Fibroblast of the aortic adventitia (primary cell): ENCODE measurements at regions not wholly inside any gene's neighbourhood (a gene's known extent, or its start where the extent isn't known, plus 50 kb on each side); places are given as distances from the start of the nearest gene placed in this dataset.

Experiments
- DNase-seq: peaks from one replicate; pipeline ENCODE4 v3.0.0-alpha.2; 2010; ENCODE audit warnings: low read depth
- H3K4me3 ChIP-seq: 2 replicates; pipeline ENCODE4 v1.5.1; 2011; ENCODE audit warnings: low read depth, mild to moderate bottlenecking, control low read depth, low read length, moderate library complexity
- TF ChIP-seq, protein P1 (sequence below): IDR thresholded peaks from 2 replicates; pipeline ENCODE4 v1.5.1; 2011; ENCODE audit warnings: mild to moderate bottlenecking, low read length, control low read depth, inconsistent platforms; ENCODE audit not compliant: insufficient read depth

GRCh38 chr16:47854737-47855136 is 301.1 kb downstream of the ABCC12 start:
- TF ChIP-seq, protein P1, sequence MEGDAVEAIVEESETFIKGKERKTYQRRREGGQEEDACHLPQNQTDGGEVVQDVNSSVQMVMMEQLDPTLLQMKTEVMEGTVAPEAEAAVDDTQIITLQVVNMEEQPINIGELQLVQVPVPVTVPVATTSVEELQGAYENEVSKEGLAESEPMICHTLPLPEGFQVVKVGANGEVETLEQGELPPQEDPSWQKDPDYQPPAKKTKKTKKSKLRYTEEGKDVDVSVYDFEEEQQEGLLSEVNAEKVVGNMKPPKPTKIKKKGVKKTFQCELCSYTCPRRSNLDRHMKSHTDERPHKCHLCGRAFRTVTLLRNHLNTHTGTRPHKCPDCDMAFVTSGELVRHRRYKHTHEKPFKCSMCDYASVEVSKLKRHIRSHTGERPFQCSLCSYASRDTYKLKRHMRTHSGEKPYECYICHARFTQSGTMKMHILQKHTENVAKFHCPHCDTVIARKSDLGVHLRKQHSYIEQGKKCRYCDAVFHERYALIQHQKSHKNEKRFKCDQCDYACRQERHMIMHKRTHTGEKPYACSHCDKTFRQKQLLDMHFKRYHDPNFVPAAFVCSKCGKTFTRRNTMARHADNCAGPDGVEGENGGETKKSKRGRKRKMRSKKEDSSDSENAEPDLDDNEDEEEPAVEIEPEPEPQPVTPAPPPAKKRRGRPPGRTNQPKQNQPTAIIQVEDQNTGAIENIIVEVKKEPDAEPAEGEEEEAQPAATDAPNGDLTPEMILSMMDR, result no peak
- no peak for DNase-seq
- H3K4me3 ChIP-seq, result no peak overlapping the region

DNA sequence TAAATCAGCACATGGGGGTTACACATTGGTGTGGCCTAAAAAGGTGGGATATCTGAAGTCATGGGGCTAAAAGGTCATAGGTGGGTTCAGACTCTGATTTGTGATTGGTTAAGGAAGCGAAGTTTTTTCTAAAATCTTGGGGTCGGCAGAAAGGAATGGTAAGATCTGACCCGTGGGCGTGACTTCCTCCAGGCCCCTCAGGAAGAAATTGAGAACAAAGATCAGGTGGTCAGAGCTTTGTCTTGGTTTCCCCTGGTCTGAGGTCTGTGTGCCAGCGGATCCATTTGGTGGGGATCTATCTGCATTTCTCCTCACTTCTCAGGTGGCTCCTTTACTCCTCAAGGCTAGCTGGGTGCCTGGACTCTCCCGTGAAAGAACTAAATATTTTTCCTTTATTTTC is 302.8 kb downstream of the ABCC12 start:
- no peak overlapping the region for H3K4me3 ChIP-seq
- DNase-seq, result no peak
- TF ChIP-seq, protein P1, result no peak

- TF ChIP-seq, protein P1, result no peak
- no peak overlapping the region for H3K4me3 ChIP-seq
- DNase-seq, result no peak
Observed at GRCh38 chr16:47851146-47851545, 304.6 kb downstream of the ABCC12 start.

GRCh38 chr16:47849736-47850135 is 306.1 kb downstream of the ABCC12 start:
- TF ChIP-seq, protein P1, result no peak
- no peak overlapping the region for H3K4me3 ChIP-seq
- no peak for DNase-seq

DNA sequence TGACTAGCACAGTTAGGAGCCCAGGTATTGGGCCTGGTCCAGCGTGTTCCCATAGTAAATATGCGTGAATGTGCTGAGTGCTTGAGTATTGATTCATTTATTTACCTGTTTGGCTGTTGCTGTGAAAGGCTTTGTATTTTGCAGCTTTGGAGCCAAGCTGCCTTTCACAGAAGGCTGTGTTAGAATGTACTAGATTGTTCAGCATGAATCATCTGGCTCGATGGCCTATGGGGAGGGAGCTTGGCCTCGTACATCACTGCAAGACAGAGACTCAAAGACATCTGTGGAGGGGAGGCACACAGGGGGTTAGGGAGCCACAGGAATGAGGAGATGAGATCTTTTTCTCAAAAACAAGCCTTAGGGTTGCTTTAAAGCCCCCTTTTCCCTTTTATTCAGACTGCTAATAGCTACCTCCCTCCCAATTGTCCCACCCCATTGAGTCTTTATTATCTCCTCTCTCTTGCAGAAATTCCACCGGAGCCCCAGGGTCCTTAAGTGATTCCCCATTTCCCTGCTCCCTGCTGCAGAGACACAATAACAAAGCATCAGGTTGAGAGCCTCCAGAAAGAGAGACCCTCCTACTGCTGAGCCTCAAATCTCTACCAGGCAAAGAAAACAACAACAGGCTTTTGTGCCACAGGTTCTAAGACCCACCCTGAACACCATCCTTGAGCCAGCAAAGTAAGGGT is 307.2 kb downstream of the ABCC12 start:
- DNase-seq, result peak; percentile 16
- no peak overlapping the region for H3K4me3 ChIP-seq
- TF ChIP-seq, protein P1, result no peak

GRCh38 chr16:47847220-47847970 is 308.4 kb downstream of the ABCC12 start:
- H3K4me3 ChIP-seq, result no peak overlapping the region
- TF ChIP-seq, protein P1, result no peak
- DNase-seq, result no peak
